Myocyte (in vitro differentiated cells): ENCODE measurements at regions not wholly inside any gene's neighbourhood (a gene's known extent, or its start where the extent isn't known, plus 50 kb on each side); places are given as distances from the start of the nearest gene placed in this dataset.

Experiments used
- DNase-seq: peaks from one replicate; pipeline ENCODE4 v3.0.0-alpha.2; 2012; ENCODE audit warnings: low read depth

GRCh38 chr17:34712481-34713195, 133.3 kb downstream of the TMEM132E start:
- DNase-seq, result no peak

GRCh38 chr17:34711646-34712045, 132.3 kb downstream of the TMEM132E start:
- DNase-seq, result no peak

- DNase-seq, result no peak
Observed at GRCh38 chr17:34710226-34710625, 130.8 kb downstream of the TMEM132E start.

- no peak for DNase-seq
Observed at GRCh38 chr17:34709158-34709754, 129.9 kb downstream of the TMEM132E start.

GRCh38 chr17:34706029-34706428, 126.6 kb downstream of the TMEM132E start:
- DNase-seq, result peak; percentile 17

GRCh38 chr17:34703533-34703932, 124.2 kb downstream of the TMEM132E start:
- peak; percentile 7 for DNase-seq

GRCh38 chr17:34699181-34699580, 119.8 kb downstream of the TMEM132E start:
- DNase-seq, result no peak

- no peak for DNase-seq
Observed at GRCh38 chr17:34692920-34693319, 113.5 kb downstream of the TMEM132E start.
